Neural crest cell (in vitro differentiated cells): ENCODE measurements at regions not wholly inside any gene's neighbourhood (a gene's known extent, or its start where the extent isn't known, plus 50 kb on each side); places are given as distances from the start of the nearest gene placed in this dataset.

Experiments
- DNase-seq: peaks from one replicate; pipeline ENCODE4 v3.0.0; 2021; ENCODE audit warnings: low read depth, mixed read lengths, low spot score
- H3K27ac Mint-ChIP-seq: one replicate; pipeline ENCODE4 v1.8.0; 2021; ENCODE audit warnings: mild to moderate bottlenecking, mixed read lengths; ENCODE audit not compliant: unreplicated experiment
- H3K27me3 Mint-ChIP-seq: 2 replicates; pipeline ENCODE4 v1.8.0; 2021; ENCODE audit warnings: low read depth, mild to moderate bottlenecking, mixed read lengths
- H3K36me3 Mint-ChIP-seq: 2 replicates; pipeline ENCODE4 v1.8.0; 2021; ENCODE audit warnings: low read depth, mild to moderate bottlenecking, mixed read lengths
- H3K4me1 Mint-ChIP-seq: 2 replicates; pipeline ENCODE4 v1.8.0; 2021; ENCODE audit warnings: mixed read lengths
- H3K4me3 Mint-ChIP-seq: one replicate; pipeline ENCODE4 v1.8.0; 2021; ENCODE audit warnings: mild to moderate bottlenecking, mixed read lengths
- H3K9me3 Mint-ChIP-seq: 2 replicates; pipeline ENCODE4 v1.8.0; 2021; ENCODE audit warnings: mixed read lengths
- CTCF ChIP-seq: fragments of 200-600 bp; sonication (generic); conservative IDR thresholded peaks from 2 replicates; pipeline ENCODE4 v1.5.0; 2021; ENCODE audit warnings: antibody characterized with exemption, mild to moderate bottlenecking

- no peaks in the 10 kb centered on the region for H3K27me3 Mint-ChIP-seq
- no peak overlapping the region for H3K27ac Mint-ChIP-seq
- no peaks in the 10 kb centered on the region for H3K4me1 Mint-ChIP-seq
- peaks cover 4% of the 10 kb centered on the region for H3K9me3 Mint-ChIP-seq
- H3K36me3 Mint-ChIP-seq = no peaks in the 10 kb centered on the region
- TF ChIP-seq CTCF = no peak
- no peak overlapping the region for H3K4me3 Mint-ChIP-seq
- DNase-seq = no peak
These were observed 539.4 kb upstream of the CDH2 start for GRCh38 chr18:28716338-28716737.

GRCh38 chr18:28715206-28715605 is 538.3 kb upstream of the CDH2 start:
- no peak for TF ChIP-seq CTCF
- no peaks in the 10 kb centered on the region for H3K27me3 Mint-ChIP-seq

GRCh38 chr18:28714498-28714897 is 537.6 kb upstream of the CDH2 start:
- DNase-seq = no peak
- TF ChIP-seq CTCF = no peak
- Mint-ChIP-seq H3K27me3 (no peaks in the 10 kb centered on the region), H3K9me3 (peaks cover 4% of the 10 kb centered on the region), H3K27ac (no peak overlapping the region), H3K36me3 (no peaks in the 10 kb centered on the region), H3K4me1 (no peaks in the 10 kb centered on the region), H3K4me3 (no peak overlapping the region)

More at GRCh38 chr18:28715206-28715605, 538.3 kb upstream of the CDH2 start:
- Mint-ChIP-seq H3K36me3 (no peaks in the 10 kb centered on the region), H3K27ac (no peak overlapping the region), H3K9me3 (peaks cover 4% of the 10 kb centered on the region), H3K4me3 (no peak overlapping the region), H3K4me1 (no peaks in the 10 kb centered on the region)
- no peak for DNase-seq

- H3K4me3 Mint-ChIP-seq = no peak overlapping the region
- no peak for DNase-seq
- TF ChIP-seq CTCF = no peak
- no peaks in the 10 kb centered on the region for H3K4me1 Mint-ChIP-seq
- H3K27ac Mint-ChIP-seq = no peak overlapping the region
- H3K27me3 Mint-ChIP-seq = no peaks in the 10 kb centered on the region
- peaks cover 4% of the 10 kb centered on the region for H3K9me3 Mint-ChIP-seq
- H3K36me3 Mint-ChIP-seq = no peaks in the 10 kb centered on the region
These were observed 536.0 kb upstream of the CDH2 start for GRCh38 chr18:28712796-28713425.

GRCh38 chr18:28712172-28712571 is 535.2 kb upstream of the CDH2 start:
- Mint-ChIP-seq H3K27ac (no peak overlapping the region), H3K27me3 (no peaks in the 10 kb centered on the region), H3K9me3 (no peaks in the 10 kb centered on the region), H3K4me3 (no peak overlapping the region), H3K4me1 (no peaks in the 10 kb centered on the region), H3K36me3 (no peaks in the 10 kb centered on the region)
- no peak for TF ChIP-seq CTCF
- DNase-seq = no peak

GRCh38 chr18:28711096-28711495 is 534.2 kb upstream of the CDH2 start:
- no peaks in the 10 kb centered on the region for H3K9me3 Mint-ChIP-seq
- no peak for TF ChIP-seq CTCF
- no peak overlapping the region for H3K27ac Mint-ChIP-seq
- DNase-seq = no peak
- no peaks in the 10 kb centered on the region for H3K4me1 Mint-ChIP-seq
- H3K27me3 Mint-ChIP-seq = no peaks in the 10 kb centered on the region
- H3K36me3 Mint-ChIP-seq = no peaks in the 10 kb centered on the region
- H3K4me3 Mint-ChIP-seq = no peak overlapping the region
